ENCODE measurements at regions not wholly inside any gene's neighbourhood (a gene's known extent, or its start where the extent isn't known, plus 50 kb on each side); places are given as distances from the start of the nearest gene placed in this dataset.
"Not testable (repeated sequence)": the region's sequence is repeated elsewhere in the genome, so short reads cannot be mapped to it uniquely, and the experiment has no call there.

DNA sequence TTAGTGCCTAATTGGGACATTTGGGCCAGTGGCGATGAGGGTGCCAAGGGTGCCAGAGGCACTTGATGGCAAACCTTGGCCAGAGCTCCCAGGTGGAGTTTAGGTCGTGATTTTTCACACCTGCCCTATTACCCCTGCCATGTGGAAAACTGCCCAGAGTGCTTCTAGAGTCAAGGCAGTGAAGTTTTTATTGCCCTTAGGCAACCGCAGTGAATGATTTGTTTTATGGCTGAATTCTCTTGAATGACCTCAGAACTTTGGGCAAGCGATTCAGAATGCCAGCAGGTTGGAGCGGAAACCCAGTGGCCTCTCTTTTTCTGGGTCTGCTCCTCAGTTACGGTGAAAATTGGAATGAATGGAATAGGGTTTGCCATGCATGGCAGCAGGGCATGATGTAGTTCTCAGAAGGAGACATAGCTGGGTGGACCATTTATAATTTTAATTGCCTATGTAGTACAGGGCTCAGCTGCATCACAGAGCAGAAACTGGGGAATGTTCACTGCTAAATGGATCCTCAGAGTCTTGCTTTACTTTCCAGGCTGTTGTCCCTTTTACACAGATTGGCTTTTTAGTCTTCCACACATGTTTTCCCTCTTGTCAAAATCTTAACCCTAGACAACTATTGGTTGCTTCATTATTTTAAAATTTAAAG, 820.0 kb upstream of the SEMA6A start:
- Histone ChIP-seq H3K27me3 (ENCODE audit: control insufficient read depth in 1 of 2, insufficient read depth in 2 of 2, low read length in 2 of 2) (no peaks in the 10 kb centered on the region), H3K9me3 (ENCODE audit: control insufficient read depth in 2 of 2, insufficient read depth in 1 of 2, low read depth in 1 of 2, low read length in 1 of 2) (no peaks in the 10 kb centered on the region), H3K4me3 (ENCODE audit: low read depth in 1 of 2, low read length in 2 of 2) (no peak overlapping the region), H3K27ac (ENCODE audit: low read depth in 2 of 2, low read length in 1 of 2) (no peak overlapping the region), H3K36me3 (ENCODE audit: control insufficient read depth in 2 of 2, insufficient read depth in 2 of 2, low read length in 1 of 2) (no peaks in the 10 kb centered on the region), H3K4me1 (ENCODE audit: control insufficient read depth in 2 of 2, insufficient read depth in 2 of 2, low read length in 1 of 2) (no peaks in the 10 kb centered on the region)
- 54 to 60% methylated on average over 6 of the region's 6 CpGs for WGBS, 2 donors

- Histone ChIP-seq H3K27ac (ENCODE audit: low read depth in 2 of 2, low read length in 1 of 2) (no peak overlapping the region), H3K9me3 (ENCODE audit: control insufficient read depth in 2 of 2, insufficient read depth in 1 of 2, low read depth in 1 of 2, low read length in 1 of 2) (no peaks in the 10 kb centered on the region), H3K4me3 (ENCODE audit: low read depth in 1 of 2, low read length in 2 of 2) (no peak overlapping the region), H3K36me3 (ENCODE audit: control insufficient read depth in 2 of 2, insufficient read depth in 2 of 2, low read length in 1 of 2) (no peaks in the 10 kb centered on the region), H3K4me1 (ENCODE audit: control insufficient read depth in 2 of 2, insufficient read depth in 2 of 2, low read length in 1 of 2) (no peaks in the 10 kb centered on the region), H3K27me3 (ENCODE audit: control insufficient read depth in 1 of 2, insufficient read depth in 2 of 2, low read length in 2 of 2) (no peaks in the 10 kb centered on the region)
- WGBS, 2 donors, result 73 to 76% methylated on average over 2 of the region's 2 CpGs
Observed at GRCh38 chr5:117393125-117393524, 818.5 kb upstream of the SEMA6A start.

GRCh38 chr5:117380316-117380715, 805.7 kb upstream of the SEMA6A start:
- H3K4me3 ChIP-seq (ENCODE audit: low read depth in 1 of 2, low read length in 2 of 2), result no peak overlapping the region
- no peak overlapping the region for H3K27ac ChIP-seq (ENCODE audit: low read depth in 2 of 2, low read length in 1 of 2)
- no peaks in the 10 kb centered on the region for H3K4me1 ChIP-seq (ENCODE audit: control insufficient read depth in 2 of 2, insufficient read depth in 2 of 2, low read length in 1 of 2)
- H3K9me3 ChIP-seq (ENCODE audit: control insufficient read depth in 2 of 2, insufficient read depth in 1 of 2, low read depth in 1 of 2, low read length in 1 of 2), result no peaks in the 10 kb centered on the region
- H3K36me3 ChIP-seq (ENCODE audit: control insufficient read depth in 2 of 2, insufficient read depth in 2 of 2, low read length in 1 of 2), result no peaks in the 10 kb centered on the region
- no peaks in the 10 kb centered on the region for H3K27me3 ChIP-seq (ENCODE audit: control insufficient read depth in 1 of 2, insufficient read depth in 2 of 2, low read length in 2 of 2)

- H3K9me3 ChIP-seq (ENCODE audit: control insufficient read depth in 2 of 2, insufficient read depth in 1 of 2, low read depth in 1 of 2, low read length in 1 of 2), result no peaks in the 10 kb centered on the region
Observed at GRCh38 chr5:117379521-117379920, 804.9 kb upstream of the SEMA6A start.

DNA sequence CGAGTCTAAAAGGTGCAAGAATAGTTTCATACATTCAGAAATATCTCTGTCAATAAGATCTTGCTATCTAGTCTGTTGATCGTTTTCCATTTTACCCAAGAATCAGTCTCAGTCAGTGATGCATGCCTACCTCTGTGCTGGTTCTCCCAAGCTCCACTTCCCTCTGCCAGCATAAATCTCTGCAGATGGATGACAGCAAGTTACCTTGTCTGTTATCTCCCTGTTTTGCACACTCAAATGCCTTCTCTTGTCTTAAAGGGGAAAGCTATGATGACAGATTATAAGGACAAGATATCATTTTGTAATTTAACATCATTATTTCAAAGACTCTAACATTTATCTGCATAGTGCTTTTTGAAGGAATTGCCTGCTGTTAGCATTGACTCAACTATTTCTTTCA, 802.1 kb upstream of the SEMA6A start:
- no peaks in the 10 kb centered on the region for H3K4me1 ChIP-seq (ENCODE audit: control insufficient read depth in 2 of 2, insufficient read depth in 2 of 2, low read length in 1 of 2)
- no peaks in the 10 kb centered on the region for H3K9me3 ChIP-seq (ENCODE audit: control insufficient read depth in 2 of 2, insufficient read depth in 1 of 2, low read depth in 1 of 2, low read length in 1 of 2)
- no peak overlapping the region for H3K4me3 ChIP-seq (ENCODE audit: low read depth in 1 of 2, low read length in 2 of 2)
- H3K36me3 ChIP-seq (ENCODE audit: control insufficient read depth in 2 of 2, insufficient read depth in 2 of 2, low read length in 1 of 2), result no peaks in the 10 kb centered on the region
- WGBS, 2 donors, result 49 to 55% methylated on average over 2 of the region's 2 CpGs
- H3K27me3 ChIP-seq (ENCODE audit: control insufficient read depth in 1 of 2, insufficient read depth in 2 of 2, low read length in 2 of 2), result no peaks in the 10 kb centered on the region
- H3K27ac ChIP-seq (ENCODE audit: low read depth in 2 of 2, low read length in 1 of 2), result no peak overlapping the region

More at GRCh38 chr5:117379521-117379920, 804.9 kb upstream of the SEMA6A start:
- 51 to 71% methylated on average over 3 of the region's 3 CpGs for WGBS, 2 donors
- H3K4me1 ChIP-seq (ENCODE audit: control insufficient read depth in 2 of 2, insufficient read depth in 2 of 2, low read length in 1 of 2), result no peaks in the 10 kb centered on the region
- H3K4me3 ChIP-seq (ENCODE audit: low read depth in 1 of 2, low read length in 2 of 2), result no peak overlapping the region
- H3K27me3 ChIP-seq (ENCODE audit: control insufficient read depth in 1 of 2, insufficient read depth in 2 of 2, low read length in 2 of 2), result no peaks in the 10 kb centered on the region
- H3K36me3 ChIP-seq (ENCODE audit: control insufficient read depth in 2 of 2, insufficient read depth in 2 of 2, low read length in 1 of 2), result no peaks in the 10 kb centered on the region
- no peak overlapping the region for H3K27ac ChIP-seq (ENCODE audit: low read depth in 2 of 2, low read length in 1 of 2)

- Histone ChIP-seq H3K27ac (ENCODE audit: low read depth in 2 of 2, low read length in 1 of 2) (no peak overlapping the region), H3K27me3 (ENCODE audit: control insufficient read depth in 1 of 2, insufficient read depth in 2 of 2, low read length in 2 of 2) (no peaks in the 10 kb centered on the region), H3K36me3 (ENCODE audit: control insufficient read depth in 2 of 2, insufficient read depth in 2 of 2, low read length in 1 of 2) (no peaks in the 10 kb centered on the region)
Observed at GRCh38 chr5:117359895-117360294, 785.3 kb upstream of the SEMA6A start.

DNA sequence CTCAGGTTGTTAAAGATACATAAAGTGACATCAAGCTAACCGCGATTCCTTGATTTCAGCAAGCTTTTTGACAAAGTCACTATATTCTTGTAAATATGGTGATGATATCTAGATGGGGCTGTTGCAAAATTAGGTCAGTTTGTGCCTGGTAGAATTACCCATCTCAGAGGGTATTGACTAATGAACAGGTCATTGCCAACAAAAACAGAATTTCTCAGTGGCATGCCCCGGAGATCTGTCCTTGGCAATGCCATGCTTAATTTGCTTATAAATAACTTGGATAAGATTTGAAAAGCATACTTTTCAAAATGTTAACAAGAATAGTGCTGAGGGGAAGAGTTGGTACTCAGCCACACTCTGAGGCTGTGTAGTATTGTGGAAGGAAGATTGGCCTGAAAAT, 783.3 kb upstream of the SEMA6A start:
- Histone ChIP-seq H3K36me3 (ENCODE audit: control insufficient read depth in 2 of 2, insufficient read depth in 2 of 2, low read length in 1 of 2) (no peaks in the 10 kb centered on the region), H3K9me3 (ENCODE audit: control insufficient read depth in 2 of 2, insufficient read depth in 1 of 2, low read depth in 1 of 2, low read length in 1 of 2) (no peaks in the 10 kb centered on the region), H3K4me1 (ENCODE audit: control insufficient read depth in 2 of 2, insufficient read depth in 2 of 2, low read length in 1 of 2) (no peaks in the 10 kb centered on the region), H3K27me3 (ENCODE audit: control insufficient read depth in 1 of 2, insufficient read depth in 2 of 2, low read length in 2 of 2) (no peaks in the 10 kb centered on the region), H3K4me3 (ENCODE audit: low read depth in 1 of 2, low read length in 2 of 2) (no peak overlapping the region), H3K27ac (ENCODE audit: low read depth in 2 of 2, low read length in 1 of 2) (no peak overlapping the region)
- 70 to 77% methylated on average over 3 of the region's 3 CpGs for WGBS, 2 donors

More at GRCh38 chr5:117359895-117360294, 785.3 kb upstream of the SEMA6A start:
- no peaks in the 10 kb centered on the region for H3K4me1 ChIP-seq (ENCODE audit: control insufficient read depth in 2 of 2, insufficient read depth in 2 of 2, low read length in 1 of 2)
- no peaks in the 10 kb centered on the region for H3K9me3 ChIP-seq (ENCODE audit: control insufficient read depth in 2 of 2, insufficient read depth in 1 of 2, low read depth in 1 of 2, low read length in 1 of 2)
- no peak overlapping the region for H3K4me3 ChIP-seq (ENCODE audit: low read depth in 1 of 2, low read length in 2 of 2)

- Histone ChIP-seq H3K4me1 (ENCODE audit: control insufficient read depth in 2 of 2, insufficient read depth in 2 of 2, low read length in 1 of 2) (no peaks in the 10 kb centered on the region), H3K4me3 (ENCODE audit: low read depth in 1 of 2, low read length in 2 of 2) (no peak overlapping the region), H3K9me3 (ENCODE audit: control insufficient read depth in 2 of 2, insufficient read depth in 1 of 2, low read depth in 1 of 2, low read length in 1 of 2) (no peaks in the 10 kb centered on the region), H3K36me3 (ENCODE audit: control insufficient read depth in 2 of 2, insufficient read depth in 2 of 2, low read length in 1 of 2) (no peaks in the 10 kb centered on the region), H3K27me3 (ENCODE audit: control insufficient read depth in 1 of 2, insufficient read depth in 2 of 2, low read length in 2 of 2) (no peaks in the 10 kb centered on the region), H3K27ac (ENCODE audit: low read depth in 2 of 2, low read length in 1 of 2) (no peak overlapping the region)
- 54 to 62% methylated on average over 2 of the region's 2 CpGs for WGBS, 2 donors
Observed at GRCh38 chr5:117347280-117347679, 772.7 kb upstream of the SEMA6A start.

GRCh38 chr5:117343726-117344125, 769.1 kb upstream of the SEMA6A start:
- not testable (repeated sequence) for H3K4me1 ChIP-seq (ENCODE audit: control insufficient read depth in 2 of 2, insufficient read depth in 2 of 2, low read length in 1 of 2); H3K27ac ChIP-seq (ENCODE audit: low read depth in 2 of 2, low read length in 1 of 2); H3K4me3 ChIP-seq (ENCODE audit: low read depth in 1 of 2, low read length in 2 of 2); H3K9me3 ChIP-seq (ENCODE audit: control insufficient read depth in 2 of 2, insufficient read depth in 1 of 2, low read depth in 1 of 2, low read length in 1 of 2); H3K27me3 ChIP-seq (ENCODE audit: control insufficient read depth in 1 of 2, insufficient read depth in 2 of 2, low read length in 2 of 2); H3K36me3 ChIP-seq (ENCODE audit: control insufficient read depth in 2 of 2, insufficient read depth in 2 of 2, low read length in 1 of 2)
- 58 to 63% methylated on average over 13 of the region's 13 CpGs for WGBS, 2 donors

GRCh38 chr5:117337064-117337749, 762.6 kb upstream of the SEMA6A start:
- Histone ChIP-seq H3K9me3 (ENCODE audit: control insufficient read depth in 2 of 2, insufficient read depth in 1 of 2, low read depth in 1 of 2, low read length in 1 of 2) (no peaks in the 10 kb centered on the region), H3K27ac (ENCODE audit: low read depth in 2 of 2, low read length in 1 of 2) (no peak overlapping the region), H3K4me3 (ENCODE audit: low read depth in 1 of 2, low read length in 2 of 2) (no peak overlapping the region), H3K27me3 (ENCODE audit: control insufficient read depth in 1 of 2, insufficient read depth in 2 of 2, low read length in 2 of 2) (no peaks in the 10 kb centered on the region), H3K36me3 (ENCODE audit: control insufficient read depth in 2 of 2, insufficient read depth in 2 of 2, low read length in 1 of 2) (no peaks in the 10 kb centered on the region), H3K4me1 (ENCODE audit: control insufficient read depth in 2 of 2, insufficient read depth in 2 of 2, low read length in 1 of 2) (no peaks in the 10 kb centered on the region)
- 75 to 77% methylated on average over 4 of the region's 4 CpGs for WGBS, 2 donors
